Brain microvascular endothelial cell (primary cell): ENCODE measurements at regions not wholly inside any gene's neighbourhood (a gene's known extent, or its start where the extent isn't known, plus 50 kb on each side); places are given as distances from the start of the nearest gene placed in this dataset.

Source experiments
- DNase-seq: peaks from one replicate; pipeline ENCODE4 v3.0.0-alpha.2; 2020
- H3K27ac ChIP-seq: fragments of 250-450 bp; sonication (Bioruptor Pico); 2 replicates; pipeline ENCODE4 v1.5.1; 2020; ENCODE audit warnings: mild to moderate bottlenecking, moderate library complexity
- H3K27me3 ChIP-seq: fragments of 250-450 bp; sonication (Bioruptor Pico); replicated peaks from 2 replicates; pipeline ENCODE4 v1.5.1; 2020; ENCODE audit warnings: mild to moderate bottlenecking
- H3K36me3 ChIP-seq: fragments of 250-450 bp; sonication (Bioruptor Pico); replicated peaks from 2 replicates; pipeline ENCODE4 v1.5.1; 2020; ENCODE audit warnings: mild to moderate bottlenecking
- H3K4me3 ChIP-seq: 2 replicates; pipeline ENCODE4 v1.5.1; 2011; ENCODE audit warnings: low read depth, mild to moderate bottlenecking, control low read depth, low read length, moderate library complexity
- in situ Hi-C: cut with HindIII; loops from 2 replicates; pipeline ENCODE4 v1.10.0; 2017; ENCODE audit warnings: low sequenced_read_pairs, low pct_ligation_motif_present
- TF ChIP-seq, protein P1 (sequence below): IDR thresholded peaks from 2 replicates; pipeline ENCODE4 v1.5.1; 2011; ENCODE audit warnings: low read depth, mild to moderate bottlenecking, moderate library complexity, low read length, control low read depth, inconsistent platforms; ENCODE audit errors: missing control alignments

DNA sequence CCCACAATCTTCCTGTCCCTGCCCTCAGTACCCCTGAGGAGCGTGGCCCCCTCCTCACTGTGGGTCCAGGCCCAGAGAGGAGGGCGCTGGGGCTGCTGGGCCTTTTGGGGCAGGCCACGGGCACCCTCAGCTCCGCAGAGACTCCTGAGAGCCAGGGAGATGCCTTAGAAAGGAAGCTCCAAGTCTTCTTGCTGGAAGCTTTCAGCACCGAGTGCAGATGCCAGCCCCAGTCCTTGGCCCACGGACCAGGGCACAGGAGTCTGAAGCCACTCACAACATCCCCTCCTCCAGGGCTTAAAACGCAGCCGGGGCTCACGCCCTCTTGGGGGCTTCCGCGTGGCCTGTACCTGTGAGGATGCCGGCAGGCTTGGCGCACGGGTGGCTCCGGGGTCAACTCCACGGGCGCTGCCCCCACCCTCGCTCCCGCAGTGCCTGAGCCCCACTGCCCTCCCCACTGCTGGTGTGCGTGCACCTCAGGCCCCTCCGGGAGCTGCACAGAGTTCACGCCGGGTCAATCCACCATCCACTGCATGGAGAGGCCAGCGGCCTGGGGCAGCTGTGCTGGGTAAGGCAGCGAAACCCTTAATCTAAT, 72.1 kb upstream of the CTDP1 start:
- no peak for DNase-seq
- Histone ChIP-seq H3K36me3 (no peaks in the 10 kb centered on the region), H3K27me3 (no peaks in the 10 kb centered on the region), H3K27ac (no peak overlapping the region), H3K4me3 (no peak overlapping the region)
- in situ Hi-C loops = no loop called here
- TF ChIP-seq, protein P1, sequence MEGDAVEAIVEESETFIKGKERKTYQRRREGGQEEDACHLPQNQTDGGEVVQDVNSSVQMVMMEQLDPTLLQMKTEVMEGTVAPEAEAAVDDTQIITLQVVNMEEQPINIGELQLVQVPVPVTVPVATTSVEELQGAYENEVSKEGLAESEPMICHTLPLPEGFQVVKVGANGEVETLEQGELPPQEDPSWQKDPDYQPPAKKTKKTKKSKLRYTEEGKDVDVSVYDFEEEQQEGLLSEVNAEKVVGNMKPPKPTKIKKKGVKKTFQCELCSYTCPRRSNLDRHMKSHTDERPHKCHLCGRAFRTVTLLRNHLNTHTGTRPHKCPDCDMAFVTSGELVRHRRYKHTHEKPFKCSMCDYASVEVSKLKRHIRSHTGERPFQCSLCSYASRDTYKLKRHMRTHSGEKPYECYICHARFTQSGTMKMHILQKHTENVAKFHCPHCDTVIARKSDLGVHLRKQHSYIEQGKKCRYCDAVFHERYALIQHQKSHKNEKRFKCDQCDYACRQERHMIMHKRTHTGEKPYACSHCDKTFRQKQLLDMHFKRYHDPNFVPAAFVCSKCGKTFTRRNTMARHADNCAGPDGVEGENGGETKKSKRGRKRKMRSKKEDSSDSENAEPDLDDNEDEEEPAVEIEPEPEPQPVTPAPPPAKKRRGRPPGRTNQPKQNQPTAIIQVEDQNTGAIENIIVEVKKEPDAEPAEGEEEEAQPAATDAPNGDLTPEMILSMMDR = no peak

DNA sequence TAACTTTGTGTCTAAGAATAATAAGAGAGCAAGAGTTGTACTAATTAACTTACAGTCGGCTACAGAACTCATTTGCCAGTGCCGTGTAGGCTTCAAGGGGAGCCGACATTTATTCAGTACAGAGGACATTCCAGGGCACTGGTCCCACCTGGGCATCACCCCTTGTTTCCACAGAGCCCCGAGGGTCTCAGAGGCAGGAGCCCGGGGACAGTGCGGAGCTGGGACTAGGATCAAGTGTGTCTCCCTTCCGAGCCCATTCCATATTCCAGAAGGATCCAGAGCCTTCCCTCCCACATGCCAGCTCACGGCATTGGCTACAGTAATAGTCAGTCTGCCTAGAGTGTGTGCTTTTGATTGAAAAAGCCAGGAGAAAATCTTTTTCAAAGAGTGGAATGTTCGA, 71.5 kb upstream of the CTDP1 start:
- no peak for DNase-seq
- TF ChIP-seq, protein P1 = no peak
- Histone ChIP-seq H3K27me3 (no peaks in the 10 kb centered on the region), H3K4me3 (no peak overlapping the region), H3K36me3 (no peaks in the 10 kb centered on the region), H3K27ac (no peak overlapping the region)
- in situ Hi-C loops = no loop called here

DNA sequence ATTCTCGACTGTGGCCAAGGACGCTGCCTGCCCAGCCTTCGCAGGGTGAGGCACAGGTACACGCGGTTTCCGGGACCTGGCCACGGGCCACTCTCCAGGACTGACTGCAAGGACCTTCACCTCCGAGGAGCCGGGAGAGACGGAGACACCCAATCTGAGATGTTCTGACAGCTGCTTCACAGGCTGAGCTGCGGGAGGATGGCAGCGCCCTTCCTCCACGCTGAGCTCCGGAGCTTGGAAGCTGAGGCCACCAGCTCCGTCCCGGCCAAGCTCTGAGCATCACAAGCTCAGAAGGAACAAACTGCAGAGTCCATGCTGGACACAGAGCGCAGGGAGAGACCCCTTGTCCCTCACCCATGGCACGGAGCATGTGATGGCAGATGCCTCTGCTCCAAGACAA, 71.1 kb upstream of the CTDP1 start:
- no peak overlapping the region for H3K4me3 ChIP-seq
- no peaks in the 10 kb centered on the region for H3K36me3 ChIP-seq
- H3K27ac ChIP-seq = no peak overlapping the region
- in situ Hi-C loops = no loop called here
- TF ChIP-seq, protein P1 = no peak
- DNase-seq = no peak
- no peaks in the 10 kb centered on the region for H3K27me3 ChIP-seq

DNA sequence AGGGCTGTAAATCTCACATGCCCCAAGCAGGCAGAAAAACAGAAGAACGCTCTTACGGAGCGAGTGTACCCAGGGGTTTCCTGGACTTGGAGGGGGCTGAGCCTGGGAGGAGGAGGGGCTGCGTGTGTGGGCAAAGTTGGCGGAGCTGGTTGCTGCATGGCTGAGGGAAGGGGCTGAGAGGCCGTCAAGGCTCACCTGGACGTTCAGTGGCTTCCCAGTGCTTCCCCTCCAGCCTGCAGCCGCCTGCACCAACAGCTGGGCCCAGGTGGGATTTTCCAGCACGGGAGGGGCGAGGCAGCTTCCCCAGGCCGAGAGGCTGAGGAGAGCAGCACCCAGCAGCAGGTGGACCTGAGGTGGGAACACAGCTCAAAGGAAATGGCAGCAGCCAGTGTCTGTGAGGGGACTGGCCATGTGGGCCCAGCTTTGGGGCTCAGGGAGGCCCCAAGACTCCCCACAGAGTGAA, 70.6 kb upstream of the CTDP1 start:
- no peak overlapping the region for H3K4me3 ChIP-seq
- no peak for DNase-seq

DNA sequence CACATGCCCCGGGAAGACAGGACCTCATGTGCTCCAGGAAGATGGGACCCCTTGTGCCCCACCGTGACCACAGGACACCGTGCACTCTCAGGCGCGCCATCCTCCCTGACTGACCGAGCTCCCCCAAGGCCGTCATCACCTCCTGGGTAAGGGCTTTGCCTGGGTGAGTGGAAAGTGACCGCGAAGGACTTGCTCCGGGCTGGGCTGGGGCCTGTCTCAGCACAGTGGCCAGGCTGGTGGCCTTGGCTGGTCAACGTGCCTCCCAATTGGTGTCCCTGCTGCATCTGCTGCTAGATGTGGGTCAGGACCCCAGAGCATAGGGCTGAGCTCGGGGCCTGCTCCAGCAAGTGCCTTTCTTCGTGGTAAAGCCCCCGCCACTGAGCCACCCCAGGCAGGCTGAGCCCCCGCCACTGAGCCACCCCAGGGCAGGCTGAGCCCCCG, 69.7 kb upstream of the CTDP1 start:
- TF ChIP-seq, protein P1 = no peak
- DNase-seq = no peak
- in situ Hi-C loops = no loop called here
- H3K27me3 ChIP-seq = no peaks in the 10 kb centered on the region
- H3K4me3 ChIP-seq = no peak overlapping the region
- H3K27ac ChIP-seq = no peak overlapping the region
- no peaks in the 10 kb centered on the region for H3K36me3 ChIP-seq

More for the DNA sequence above, 70.6 kb upstream of the CTDP1 start:
- TF ChIP-seq, protein P1 = no peak
- in situ Hi-C loops = no loop called here
- Histone ChIP-seq H3K27ac (no peak overlapping the region), H3K36me3 (no peaks in the 10 kb centered on the region), H3K27me3 (no peaks in the 10 kb centered on the region)
